ENCODE measurements at regions not wholly inside any gene's neighbourhood (a gene's known extent, or its start where the extent isn't known, plus 50 kb on each side); places are given as distances from the start of the nearest gene placed in this dataset.
A peak's percentile ranks its signal among the peaks of the same experiment; 100 is the strongest.
"Not testable (repeated sequence)": the region's sequence is repeated elsewhere in the genome, so short reads cannot be mapped to it uniquely, and the experiment has no call there.

- TF ChIP-seq CTCF (conservative IDR thresholded peaks at IDR 0.05) (peak; percentile 90), ZFX (IDR thresholded peaks at IDR 0.05) (no peak)
- no peak overlapping the region for H3K27ac ChIP-seq
Observed at GRCh38 chr1:102174259-102174863, 177.6 kb upstream of the OLFM3 start.

- no peak overlapping the region for H3K27ac ChIP-seq
- TF ChIP-seq ZFX (IDR thresholded peaks at IDR 0.05), result no peak
- no peak for TF ChIP-seq CTCF (conservative IDR thresholded peaks at IDR 0.05)
Observed at GRCh38 chr1:102172200-102172599, 175.5 kb upstream of the OLFM3 start.

GRCh38 chr1:102163799-102164198 is 167.1 kb upstream of the OLFM3 start:
- no peak overlapping the region for H3K27ac ChIP-seq
- TF ChIP-seq CTCF (conservative IDR thresholded peaks at IDR 0.05) (no peak), ZFX (IDR thresholded peaks at IDR 0.05) (no peak)

- no peak overlapping the region for H3K27ac ChIP-seq
- TF ChIP-seq ZFX (IDR thresholded peaks at IDR 0.05) (no peak), CTCF (conservative IDR thresholded peaks at IDR 0.05) (no peak)
Observed at GRCh38 chr1:102151242-102151641, 154.5 kb upstream of the OLFM3 start.

GRCh38 chr1:102120910-102121309 is 124.2 kb upstream of the OLFM3 start:
- no peak for TF ChIP-seq ZFX (IDR thresholded peaks at IDR 0.05)
- TF ChIP-seq CTCF (conservative IDR thresholded peaks at IDR 0.05), result no peak

GRCh38 chr1:102118150-102118549 is 121.4 kb upstream of the OLFM3 start:
- TF ChIP-seq CTCF (conservative IDR thresholded peaks at IDR 0.05) (no peak), ZFX (IDR thresholded peaks at IDR 0.05) (no peak)
- no peak overlapping the region for H3K27ac ChIP-seq

More at GRCh38 chr1:102120910-102121309, 124.2 kb upstream of the OLFM3 start:
- H3K27ac ChIP-seq, result no peak overlapping the region

GRCh38 chr1:102110586-102110985 is 113.9 kb upstream of the OLFM3 start:
- H3K27ac ChIP-seq, result no peak overlapping the region
- no peak for TF ChIP-seq ZFX (IDR thresholded peaks at IDR 0.05)
- TF ChIP-seq CTCF (conservative IDR thresholded peaks at IDR 0.05), result no peak

GRCh38 chr1:102109493-102109892 is 112.8 kb upstream of the OLFM3 start:
- not testable (repeated sequence) for H3K27ac ChIP-seq
